CD4-positive, CD25-positive, alpha-beta regulatory T cell (primary cell): ENCODE measurements at regions not wholly inside any gene's neighbourhood (a gene's known extent, or its start where the extent isn't known, plus 50 kb on each side); places are given as distances from the start of the nearest gene placed in this dataset.

ENCODE experiments used
- ATAC-seq, 2 donors: fragments of 150-1000 bp; cut with Tn5 transposase; one replicate each; pipeline ENCODE4 v1.10.0; 2021; ENCODE audit warnings: low read depth in 2 of 2, moderate number of reproducible peaks in 2 of 2, moderate library complexity in 1 of 2
- DNase-seq, 3 donors: peaks; one replicate each; pipeline versions ENCODE4 v3.0.0 to v3.0.0-alpha.2; 2012 to 2022; ENCODE audit warnings: mixed read lengths in 1 of 3
- H3K27ac ChIP-seq: one replicate; pipeline ENCODE4 v1.7.0; 2013; ENCODE audit warnings: mild to moderate bottlenecking, low read length; ENCODE audit not compliant: insufficient read depth, poor library complexity, severe bottlenecking
- H3K27me3 ChIP-seq: one replicate; pipeline ENCODE4 v1.7.0; 2013; ENCODE audit warnings: low read length; ENCODE audit not compliant: control insufficient read depth, insufficient read depth
- H3K36me3 ChIP-seq: one replicate; pipeline ENCODE4 v1.7.0; 2013; ENCODE audit warnings: mild to moderate bottlenecking, low read length, moderate library complexity; ENCODE audit not compliant: control insufficient read depth, insufficient read depth
- H3K4me1 ChIP-seq: 2 replicates; pipeline ENCODE4 v1.7.0; 2013; ENCODE audit warnings: mild to moderate bottlenecking, low read length; ENCODE audit not compliant: insufficient read depth, control insufficient read depth, poor library complexity, severe bottlenecking
- H3K4me3 ChIP-seq: one replicate; pipeline ENCODE4 v1.7.0; 2013; ENCODE audit warnings: low read depth, mild to moderate bottlenecking, low read length, moderate library complexity
- H3K9me3 ChIP-seq, 2 experiments: 1 replicate in 1 of 2; 2 replicates in 1 of 2; pipeline ENCODE4 v1.7.0; 2013; ENCODE audit warnings: low read length in 2 of 2, mild to moderate bottlenecking in 1 of 2, moderate library complexity in 1 of 2; ENCODE audit not compliant: control insufficient read depth in 2 of 2
- H3K27ac Mint-ChIP-seq, 3 donors: one replicate each; pipeline ENCODE4 v1.8.0; 2020 to 2022; ENCODE audit warnings: mild to moderate bottlenecking in 3 of 3, mixed read lengths in 3 of 3, moderate library complexity in 2 of 3
- H3K27me3 Mint-ChIP-seq: one replicate; pipeline ENCODE4 v1.8.0; 2022; ENCODE audit warnings: mild to moderate bottlenecking, mixed read lengths
- H3K36me3 Mint-ChIP-seq: one replicate; pipeline ENCODE4 v1.8.0; 2020; ENCODE audit warnings: mixed read lengths
- H3K4me1 Mint-ChIP-seq, 4 donors: one replicate each; pipeline ENCODE4 v1.8.0; 2020 to 2022; ENCODE audit warnings: mixed read lengths in 4 of 4, mild to moderate bottlenecking in 1 of 4
- H3K4me3 Mint-ChIP-seq, 4 donors: one replicate each; pipeline ENCODE4 v1.8.0; 2020 to 2022; ENCODE audit warnings: mild to moderate bottlenecking in 4 of 4, mixed read lengths in 4 of 4, moderate library complexity in 3 of 4
- H3K9me3 Mint-ChIP-seq, 7 donors: one replicate each; pipeline ENCODE4 v1.8.0; 2020 to 2022; ENCODE audit warnings: mixed read lengths in 7 of 7, mild to moderate bottlenecking in 3 of 7, moderate library complexity in 2 of 7

DNA sequence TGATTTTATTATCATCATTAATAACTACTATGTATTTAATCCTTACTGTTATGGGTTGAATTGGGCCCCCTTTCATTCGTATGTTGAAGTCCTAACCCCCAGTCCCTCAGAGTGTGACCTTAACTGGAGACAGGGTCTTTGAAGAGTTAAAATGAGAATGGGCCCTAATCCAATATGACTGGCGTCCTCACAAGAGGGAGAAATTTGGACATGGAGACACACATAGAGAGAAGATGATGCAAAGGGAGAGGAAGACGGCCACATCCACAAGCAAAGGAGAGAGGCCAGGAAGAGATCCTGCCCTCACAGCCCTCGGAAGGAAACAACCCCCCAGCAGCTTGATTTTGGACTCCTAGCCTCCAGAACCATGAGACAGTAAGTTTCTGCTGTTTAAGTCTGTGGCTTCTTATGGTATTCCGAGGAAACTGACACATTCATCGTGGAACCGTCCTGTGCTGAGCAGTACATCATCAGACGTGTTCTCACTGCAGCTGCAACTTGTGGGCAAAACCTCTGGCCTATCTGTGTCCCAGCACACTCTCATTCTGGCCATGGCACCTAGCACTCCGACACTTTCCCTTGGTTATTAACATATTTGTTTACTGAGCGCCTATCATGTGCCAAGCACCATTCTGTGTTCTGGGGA is 127.6 kb downstream of the SLC38A6 start:
- Mint-ChIP-seq H3K4me1 (no peaks in the 10 kb centered on the region), H3K36me3 (peaks cover 7% of the 10 kb centered on the region)

DNA sequence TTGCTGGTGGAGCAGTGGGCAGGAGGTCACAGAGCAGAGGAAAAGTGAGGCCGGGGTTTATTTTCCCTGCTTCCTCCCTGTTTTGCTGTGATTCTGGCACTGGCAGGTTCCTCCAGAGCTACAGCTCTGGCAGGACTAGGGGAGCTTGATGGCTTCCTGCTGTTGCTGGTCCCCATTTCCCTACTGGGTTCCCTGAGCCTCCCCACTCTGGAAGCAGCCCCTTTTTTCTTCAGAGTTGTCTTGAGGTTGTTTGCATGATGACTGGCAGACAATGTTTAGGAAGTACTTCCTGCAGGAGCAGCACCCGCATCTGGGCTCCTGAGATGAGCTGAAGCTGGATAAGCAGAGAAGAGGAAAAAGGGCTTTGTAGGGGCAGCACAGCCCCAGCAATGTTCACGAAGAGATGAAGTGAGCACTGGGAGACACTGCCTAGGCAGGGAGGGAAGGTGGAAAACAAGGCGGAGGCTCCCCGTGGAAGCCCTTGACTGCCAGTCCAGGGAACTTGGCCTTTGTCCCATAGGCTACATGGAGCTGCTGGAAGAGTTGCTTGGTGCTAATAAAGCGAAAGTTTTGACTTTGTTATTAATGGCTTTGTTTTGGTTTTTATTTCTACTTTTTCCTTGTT is 126.9 kb downstream of the SLC38A6 start:
- Mint-ChIP-seq H3K9me3 (peaks cover 0 to 8% (median 2%) of the 10 kb centered on the region in 7 donors), H3K4me1 (no peaks in the 10 kb centered on the region), H3K27me3 (no peaks in the 10 kb centered on the region), H3K27ac (no peak overlapping the region), H3K36me3 (peaks cover 12% of the 10 kb centered on the region), H3K4me3 (no peak overlapping the region)
- Histone ChIP-seq H3K4me1 (no peaks in the 10 kb centered on the region), H3K9me3 (no peaks in the 10 kb centered on the region), H3K27me3 (no peaks in the 10 kb centered on the region), H3K4me3 (no peak overlapping the region), H3K36me3 (no peaks in the 10 kb centered on the region), H3K27ac (no peak overlapping the region)
- no peak for DNase-seq
- no peak for ATAC-seq

More for the DNA sequence above, 127.6 kb downstream of the SLC38A6 start:
- Histone ChIP-seq H3K4me1 (no peaks in the 10 kb centered on the region), H3K27ac (no peak overlapping the region), H3K4me3 (no peak overlapping the region), H3K36me3 (no peaks in the 10 kb centered on the region), H3K27me3 (no peaks in the 10 kb centered on the region), H3K9me3 (peaks cover 0 to under 1% of the 10 kb centered on the region in 2 experiments)
- DNase-seq = no peak
- Mint-ChIP-seq H3K27me3 (no peaks in the 10 kb centered on the region), H3K9me3 (peaks cover 0 to 8% (median 2%) of the 10 kb centered on the region in 7 donors), H3K27ac (no peak overlapping the region), H3K4me3 (no peak overlapping the region)
- ATAC-seq = no peak

DNA sequence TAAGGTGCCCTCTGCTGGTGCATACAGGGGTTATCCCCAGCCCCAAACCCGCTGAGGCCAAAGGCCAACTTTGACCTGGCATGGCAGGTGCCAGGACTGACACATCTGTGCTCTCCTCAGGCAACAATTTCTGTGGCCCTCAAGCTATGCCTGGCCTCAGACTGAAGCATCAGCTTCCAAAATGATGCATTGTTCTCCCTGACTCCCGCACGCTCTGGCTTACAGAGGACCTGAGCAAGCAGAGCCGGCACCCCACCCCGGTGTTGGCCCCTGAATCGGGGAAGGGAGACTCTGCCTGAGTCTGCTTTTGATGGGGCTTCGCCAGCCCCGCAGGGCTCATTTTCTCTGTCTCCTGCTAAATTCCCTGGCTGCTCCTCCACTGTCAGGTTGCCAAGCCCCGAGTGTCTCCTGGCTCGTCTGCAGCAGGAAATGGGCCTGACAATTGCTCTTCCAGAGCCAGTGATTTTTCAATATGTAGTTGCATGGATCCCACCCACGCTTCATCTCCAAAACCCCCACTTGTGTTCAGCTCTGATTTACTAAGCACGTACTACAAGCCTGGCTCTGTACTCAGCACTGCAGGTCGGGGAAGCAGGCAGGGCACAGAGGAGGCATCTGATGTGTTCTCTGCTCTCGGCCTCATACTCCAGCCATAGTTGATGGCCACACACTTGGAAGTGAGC is 126.1 kb downstream of the SLC38A6 start:
- no peak overlapping the region for H3K27ac ChIP-seq
- no peak for ATAC-seq
- H3K27me3 ChIP-seq = no peaks in the 10 kb centered on the region
- peaks cover 12% of the 10 kb centered on the region for H3K36me3 Mint-ChIP-seq
- no peaks in the 10 kb centered on the region for H3K36me3 ChIP-seq
- no peaks in the 10 kb centered on the region for H3K4me1 ChIP-seq
- H3K4me3 Mint-ChIP-seq = no peak overlapping the region
- peaks cover 0 to 8% (median 2%) of the 10 kb centered on the region in 7 donors for H3K9me3 Mint-ChIP-seq
- H3K9me3 ChIP-seq = no peaks in the 10 kb centered on the region
- no peak for DNase-seq
- H3K4me1 Mint-ChIP-seq = no peaks in the 10 kb centered on the region
- H3K27ac Mint-ChIP-seq = no peak overlapping the region
- no peaks in the 10 kb centered on the region for H3K27me3 Mint-ChIP-seq
- H3K4me3 ChIP-seq = no peak overlapping the region

DNA sequence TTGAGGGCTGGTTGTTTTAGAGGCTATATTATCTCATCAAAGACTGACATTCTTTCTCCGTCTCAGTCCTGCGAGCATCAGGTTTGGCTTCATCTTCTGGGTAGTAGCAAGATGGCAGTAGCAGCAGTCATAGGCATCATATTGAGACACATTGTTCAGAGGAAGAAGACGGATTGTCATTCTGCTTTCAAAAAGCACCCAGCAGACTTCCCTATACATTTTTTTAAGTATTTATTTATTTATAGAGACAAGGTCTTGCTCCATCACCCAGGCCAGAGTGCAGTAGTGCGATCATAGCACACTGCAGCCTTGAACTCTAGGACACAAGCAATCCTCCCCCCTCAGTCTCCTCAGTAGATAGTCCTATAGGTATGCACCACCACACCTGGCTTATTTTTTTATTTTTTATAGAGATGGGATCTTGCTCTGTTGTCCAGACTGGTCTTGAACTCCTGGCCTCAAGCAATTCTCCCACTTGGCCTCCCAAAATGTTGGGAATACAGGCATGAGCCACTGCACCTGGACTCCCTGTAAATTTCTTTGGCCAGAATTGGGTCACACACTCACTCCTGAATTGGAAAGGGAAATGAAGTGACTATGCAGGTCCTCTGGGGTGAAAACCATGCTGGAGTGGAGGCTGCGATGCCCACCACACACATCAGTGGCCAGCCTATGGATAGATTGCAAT is 125.4 kb downstream of the SLC38A6 start:
- no peaks in the 10 kb centered on the region for H3K27me3 ChIP-seq
- H3K36me3 ChIP-seq = no peaks in the 10 kb centered on the region
- Mint-ChIP-seq H3K36me3 (peaks cover 12% of the 10 kb centered on the region), H3K4me3 (no peak overlapping the region), H3K27ac (no peak overlapping the region), H3K4me1 (no peaks in the 10 kb centered on the region), H3K27me3 (no peaks in the 10 kb centered on the region), H3K9me3 (peaks cover 0 to 8% (median 2%) of the 10 kb centered on the region in 7 donors)
- no peaks in the 10 kb centered on the region for H3K9me3 ChIP-seq
- no peaks in the 10 kb centered on the region for H3K4me1 ChIP-seq
- no peak overlapping the region for H3K27ac ChIP-seq
- ATAC-seq (no peak), DNase-seq (no peak)
- no peak overlapping the region for H3K4me3 ChIP-seq

DNA sequence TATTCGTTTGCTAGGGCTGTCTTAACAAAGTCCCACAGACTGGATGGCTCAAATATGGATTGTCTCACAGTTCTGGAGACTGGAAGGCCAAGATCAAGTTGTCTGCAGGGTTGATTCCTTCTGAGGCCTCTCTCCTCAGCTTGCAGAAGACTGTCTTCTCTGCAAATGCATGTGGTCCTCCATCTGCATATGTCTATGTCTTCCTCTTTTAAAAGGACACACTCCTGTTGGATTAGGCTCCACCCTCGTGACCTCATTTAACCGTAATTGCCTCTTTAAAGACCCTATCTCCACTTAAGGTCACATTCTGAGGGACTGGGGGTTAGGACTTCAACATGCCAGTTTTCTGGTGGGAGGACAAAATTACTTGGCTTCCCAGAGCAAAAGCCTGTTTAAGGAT is 123.3 kb downstream of the SLC38A6 start:
- Histone ChIP-seq H3K4me3 (no peak overlapping the region), H3K27me3 (no peaks in the 10 kb centered on the region), H3K4me1 (no peaks in the 10 kb centered on the region), H3K9me3 (no peaks in the 10 kb centered on the region), H3K36me3 (no peaks in the 10 kb centered on the region), H3K27ac (no peak overlapping the region)
- no peaks in the 10 kb centered on the region for H3K27me3 Mint-ChIP-seq
- no peak for DNase-seq
- no peak for ATAC-seq
- no peak overlapping the region for H3K4me3 Mint-ChIP-seq
- peaks cover 19% of the 10 kb centered on the region for H3K36me3 Mint-ChIP-seq
- peaks cover 0 to 8% (median 2%) of the 10 kb centered on the region in 7 donors for H3K9me3 Mint-ChIP-seq
- no peak overlapping the region for H3K27ac Mint-ChIP-seq
- H3K4me1 Mint-ChIP-seq = no peaks in the 10 kb centered on the region

DNA sequence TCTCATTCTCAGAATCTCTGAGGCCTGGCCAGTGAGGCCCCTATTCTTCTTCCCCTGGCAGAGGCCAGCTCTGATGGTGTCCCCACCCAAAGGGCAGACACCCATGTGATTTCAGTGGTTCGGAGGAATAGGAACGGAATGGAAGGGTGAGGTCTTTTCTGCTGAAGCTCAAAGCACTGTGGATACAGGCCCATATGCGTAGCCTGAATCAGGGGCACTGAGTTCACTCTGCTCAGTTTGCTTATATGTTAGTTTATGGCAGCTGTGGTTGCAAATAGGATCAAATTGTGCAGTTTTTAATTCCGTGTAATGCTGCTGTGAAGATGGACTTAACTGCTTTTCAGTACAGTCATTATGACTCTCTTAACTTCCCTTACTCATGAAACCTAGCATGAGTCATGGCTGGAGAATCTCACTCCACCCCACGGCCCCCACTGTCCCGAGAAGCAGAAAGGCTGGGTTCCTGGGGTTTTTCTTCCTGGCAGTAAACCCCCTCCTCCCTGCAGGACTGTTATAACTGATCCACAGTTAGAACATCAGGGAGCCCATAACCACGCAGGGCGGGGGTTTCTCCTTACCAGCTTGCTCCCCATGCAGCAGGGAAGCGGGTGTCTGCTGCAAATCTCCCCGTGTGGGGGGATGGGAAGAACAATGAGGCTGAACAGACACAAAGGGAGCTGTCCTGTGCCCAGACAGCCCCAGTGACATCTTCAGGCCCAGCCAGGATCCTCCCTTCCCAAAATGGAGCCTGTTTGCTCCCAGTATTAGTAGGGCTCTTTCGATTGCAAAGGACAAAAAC is 122.7 kb downstream of the SLC38A6 start:
- peak in 1 of 2 donors; percentile 43 for ATAC-seq
- H3K4me1 Mint-ChIP-seq = no peaks in the 10 kb centered on the region

More for the DNA sequence above, 122.7 kb downstream of the SLC38A6 start:
- Mint-ChIP-seq H3K27me3 (no peaks in the 10 kb centered on the region), H3K9me3 (peaks cover 0 to 8% (median 5%) of the 10 kb centered on the region in 7 donors), H3K36me3 (peaks cover 21% of the 10 kb centered on the region), H3K27ac (no peak overlapping the region), H3K4me3 (no peak overlapping the region)
- Histone ChIP-seq H3K4me1 (no peaks in the 10 kb centered on the region), H3K4me3 (no peak overlapping the region), H3K27me3 (no peaks in the 10 kb centered on the region), H3K9me3 (no peaks in the 10 kb centered on the region), H3K27ac (no peak overlapping the region), H3K36me3 (no peaks in the 10 kb centered on the region)
- DNase-seq = peak in 1 of 3 donors; percentile 44
